Neural cell (in vitro differentiated cells): ENCODE measurements at regions not wholly inside any gene's neighbourhood (a gene's known extent, or its start where the extent isn't known, plus 50 kb on each side); places are given as distances from the start of the nearest gene placed in this dataset.

Experiments
- H2AFZ ChIP-seq: fragments of 200-600, 300-800 bp; sonication (generic), shearing (Covaris generic); 2 replicates; pipeline ENCODE4 v1.6.0; 2014; ENCODE audit warnings: low read depth, mild to moderate bottlenecking, antibody characterized with exemption, low read length, moderate library complexity
- H3F3A ChIP-seq: fragments of 200-600 bp; shearing (Covaris generic); 2 replicates; pipeline ENCODE4 v1.6.1; 2016; ENCODE audit warnings: mild to moderate bottlenecking, moderate library complexity, mixed read lengths, antibody characterized with exemption, low read length; ENCODE audit not compliant: insufficient read depth, poor library complexity, severe bottlenecking
- H3K27ac ChIP-seq: fragments of 200-600, 300-800 bp; sonication (generic), shearing (Covaris generic); 2 replicates; pipeline ENCODE4 v1.5.1; 2014; ENCODE audit warnings: mild to moderate bottlenecking, low read length, moderate library complexity
- H3K27me3 ChIP-seq: fragments of 300-800, 200-600 bp; sonication (generic), shearing (Covaris generic); 2 replicates; pipeline ENCODE4 v1.6.0; 2014; ENCODE audit warnings: mild to moderate bottlenecking, low read depth, low read length, moderate library complexity; ENCODE audit not compliant: insufficient read depth
- H3K36me3 ChIP-seq: fragments of 300-800, 200-600 bp; sonication (generic), shearing (Covaris generic); 2 replicates; pipeline ENCODE4 v1.5.1; 2014; ENCODE audit warnings: mild to moderate bottlenecking, antibody characterized with exemption, low read length, moderate library complexity; ENCODE audit not compliant: insufficient read depth
- H3K4me2 ChIP-seq: fragments of 300-800, 200-600 bp; sonication (generic), shearing (Covaris generic); 2 replicates; pipeline ENCODE4 v1.6.0; 2014; ENCODE audit warnings: mild to moderate bottlenecking, low read length
- H3K4me3 ChIP-seq: fragments of 300-800, 200-600 bp; sonication (generic), shearing (Covaris generic); 2 replicates; pipeline ENCODE4 v1.5.1; 2014; ENCODE audit warnings: mild to moderate bottlenecking, low read length, moderate library complexity
- H3K79me2 ChIP-seq: fragments of 200-600 bp; shearing (Covaris generic); replicated peaks from 2 replicates; pipeline ENCODE4 v1.6.0; 2014; ENCODE audit warnings: mild to moderate bottlenecking, low read length, moderate library complexity; ENCODE audit not compliant: insufficient read depth
- H3K9ac ChIP-seq: fragments of 300-800, 200-600 bp; sonication (generic), shearing (Covaris generic); 2 replicates; pipeline ENCODE4 v1.6.1; 2016; ENCODE audit warnings: mild to moderate bottlenecking, low read length, mixed read lengths
- H3K9me2 ChIP-seq: fragments of 200-600 bp; shearing (Covaris generic); 2 replicates; pipeline ENCODE4 v1.6.1; 2016; ENCODE audit warnings: mild to moderate bottlenecking, low read length, mixed read lengths; ENCODE audit not compliant: insufficient read depth
- H3K9me3 ChIP-seq: fragments of 200-600, 300-800 bp; sonication (generic), shearing (Covaris generic); 2 replicates; pipeline ENCODE4 v1.6.1; 2016; ENCODE audit warnings: mild to moderate bottlenecking, mixed run types, low read length, moderate library complexity, mixed read lengths
- H4K20me1 ChIP-seq: fragments of 200-600 bp; shearing (Covaris generic); 2 replicates; pipeline ENCODE4 v1.6.1; 2016; ENCODE audit warnings: mild to moderate bottlenecking, mixed run types; ENCODE audit not compliant: insufficient read depth
- EP300 ChIP-seq: fragments of 450-650 bp; conservative IDR thresholded peaks from 2 replicates; pipeline ENCODE4 v1.6.1; 2014; ENCODE audit warnings: antibody characterized with exemption, mild to moderate bottlenecking, moderate library complexity; ENCODE audit not compliant: poor library complexity, severe bottlenecking
- EZH2 ChIP-seq: fragments of 200-600, 300-800 bp; shearing (Covaris generic), sonication (generic); IDR thresholded peaks from 2 replicates; pipeline ENCODE4 v1.6.1; 2014; ENCODE audit warnings: antibody characterized with exemption, low read length, borderline replicate concordance, mild to moderate bottlenecking; ENCODE audit not compliant: insufficient read depth, poor library complexity, severe bottlenecking
- MXI1 ChIP-seq: fragments of 450-650 bp; conservative IDR thresholded peaks from 2 replicates; pipeline ENCODE4 v1.6.1; 2014; ENCODE audit warnings: antibody characterized with exemption, mild to moderate bottlenecking; ENCODE audit not compliant: poor library complexity, severe bottlenecking
- POLR2AphosphoS5 ChIP-seq: IDR thresholded peaks from 2 replicates; pipeline ENCODE4 v1.6.1; 2012
- RAD21 ChIP-seq: fragments of 450-650 bp; conservative IDR thresholded peaks from 2 replicates; pipeline ENCODE4 v1.6.1; 2014; ENCODE audit warnings: antibody characterized with exemption, mild to moderate bottlenecking, moderate library complexity
- SMC3 ChIP-seq: fragments of 450-650 bp; conservative IDR thresholded peaks from 2 replicates; pipeline ENCODE4 v1.6.1; 2014; ENCODE audit warnings: antibody characterized with exemption, mild to moderate bottlenecking, moderate library complexity; ENCODE audit not compliant: poor library complexity
- TAF1 ChIP-seq: IDR thresholded peaks from 2 replicates; pipeline ENCODE4 v1.6.1; 2012; ENCODE audit warnings: low read depth
- TF ChIP-seq, protein P1 (sequence below): IDR thresholded peaks from 2 replicates; pipeline ENCODE4 v1.6.1; 2012; ENCODE audit warnings: borderline replicate concordance
- TF ChIP-seq, protein P2 (sequence below): fragments of 450-650 bp; IDR thresholded peaks from 2 replicates; pipeline ENCODE4 v1.5.1; 2014; ENCODE audit warnings: antibody characterized with exemption, mild to moderate bottlenecking, moderate library complexity; ENCODE audit not compliant: poor library complexity, severe bottlenecking

DNA sequence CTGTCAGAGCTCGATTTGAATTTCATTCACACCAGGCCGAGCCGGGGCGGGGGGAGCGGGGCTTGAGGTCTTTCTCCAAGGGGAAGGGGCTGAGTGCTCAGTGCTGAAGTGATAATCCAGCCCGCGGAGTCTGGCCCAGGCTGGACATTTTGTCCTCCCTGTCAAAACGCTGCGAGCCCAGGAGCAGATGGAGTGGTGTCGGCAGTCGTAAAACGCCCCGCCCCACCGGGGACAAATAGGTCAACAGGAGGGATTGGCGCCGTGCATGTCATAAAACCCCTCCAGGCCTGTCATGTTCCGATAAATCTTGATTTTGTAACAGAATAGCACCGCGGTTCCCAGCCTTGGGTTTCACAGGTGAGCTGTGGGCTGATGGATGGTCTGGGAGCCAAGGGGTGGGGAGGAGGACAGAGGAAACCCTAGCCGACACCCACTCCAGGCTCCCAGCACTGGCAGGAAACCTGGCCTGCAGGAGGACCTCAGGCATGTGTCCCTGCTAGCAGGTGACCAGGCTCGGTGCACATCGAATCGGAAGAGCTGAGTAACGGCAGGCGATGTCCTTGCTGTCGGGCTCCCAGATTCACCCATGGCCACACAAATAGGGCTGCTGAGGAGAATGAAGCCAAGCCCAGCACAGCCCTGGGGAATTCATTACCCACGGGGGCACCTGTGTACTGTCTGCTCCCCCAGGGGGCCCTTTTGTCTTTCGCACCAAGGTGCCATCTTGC, 341.4 kb downstream of the FOXL1 start:
- Histone ChIP-seq H3K36me3 (no peaks in the 10 kb centered on the region), H3K9ac (no peak overlapping the region), H3K9me3 (no peaks in the 10 kb centered on the region), H2AFZ (no peak overlapping the region), H3F3A (no peaks in the 10 kb centered on the region), H4K20me1 (no peaks in the 10 kb centered on the region), H3K4me3 (no peak overlapping the region), H3K4me2 (no peak overlapping the region), H3K27ac (no peak overlapping the region), H3K9me2 (no peaks in the 10 kb centered on the region), H3K27me3 (no peaks in the 10 kb centered on the region), H3K79me2 (no peaks in the 10 kb centered on the region)
- TF ChIP-seq, protein P1, sequence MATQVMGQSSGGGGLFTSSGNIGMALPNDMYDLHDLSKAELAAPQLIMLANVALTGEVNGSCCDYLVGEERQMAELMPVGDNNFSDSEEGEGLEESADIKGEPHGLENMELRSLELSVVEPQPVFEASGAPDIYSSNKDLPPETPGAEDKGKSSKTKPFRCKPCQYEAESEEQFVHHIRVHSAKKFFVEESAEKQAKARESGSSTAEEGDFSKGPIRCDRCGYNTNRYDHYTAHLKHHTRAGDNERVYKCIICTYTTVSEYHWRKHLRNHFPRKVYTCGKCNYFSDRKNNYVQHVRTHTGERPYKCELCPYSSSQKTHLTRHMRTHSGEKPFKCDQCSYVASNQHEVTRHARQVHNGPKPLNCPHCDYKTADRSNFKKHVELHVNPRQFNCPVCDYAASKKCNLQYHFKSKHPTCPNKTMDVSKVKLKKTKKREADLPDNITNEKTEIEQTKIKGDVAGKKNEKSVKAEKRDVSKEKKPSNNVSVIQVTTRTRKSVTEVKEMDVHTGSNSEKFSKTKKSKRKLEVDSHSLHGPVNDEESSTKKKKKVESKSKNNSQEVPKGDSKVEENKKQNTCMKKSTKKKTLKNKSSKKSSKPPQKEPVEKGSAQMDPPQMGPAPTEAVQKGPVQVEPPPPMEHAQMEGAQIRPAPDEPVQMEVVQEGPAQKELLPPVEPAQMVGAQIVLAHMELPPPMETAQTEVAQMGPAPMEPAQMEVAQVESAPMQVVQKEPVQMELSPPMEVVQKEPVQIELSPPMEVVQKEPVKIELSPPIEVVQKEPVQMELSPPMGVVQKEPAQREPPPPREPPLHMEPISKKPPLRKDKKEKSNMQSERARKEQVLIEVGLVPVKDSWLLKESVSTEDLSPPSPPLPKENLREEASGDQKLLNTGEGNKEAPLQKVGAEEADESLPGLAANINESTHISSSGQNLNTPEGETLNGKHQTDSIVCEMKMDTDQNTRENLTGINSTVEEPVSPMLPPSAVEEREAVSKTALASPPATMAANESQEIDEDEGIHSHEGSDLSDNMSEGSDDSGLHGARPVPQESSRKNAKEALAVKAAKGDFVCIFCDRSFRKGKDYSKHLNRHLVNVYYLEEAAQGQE = no peak

DNA sequence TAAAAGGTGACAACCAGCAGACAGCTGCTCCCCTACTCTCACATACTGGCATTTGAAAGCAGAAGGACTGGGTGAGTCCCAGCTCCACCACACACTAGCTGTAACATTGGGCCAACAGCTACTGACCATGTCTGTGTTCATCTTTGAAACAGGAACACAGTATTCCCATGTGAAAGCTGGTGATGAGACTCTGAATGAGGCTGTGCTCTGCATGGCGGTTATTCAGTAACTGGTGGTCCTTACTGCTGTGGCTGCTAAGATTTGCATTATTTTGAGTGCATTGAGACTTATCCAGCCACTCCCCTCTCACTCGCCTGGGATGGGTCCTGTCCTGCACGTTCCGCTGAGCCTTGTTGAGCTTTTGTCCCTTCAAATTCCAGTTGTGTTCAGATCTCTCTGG, 342.9 kb downstream of the FOXL1 start:
- H4K20me1 ChIP-seq = no peaks in the 10 kb centered on the region
- no peaks in the 10 kb centered on the region for H3K27me3 ChIP-seq
- TF ChIP-seq, protein P1 = no peak
- no peak for TF ChIP-seq TAF1
- no peak for TF ChIP-seq SMC3
- no peak for TF ChIP-seq RAD21
- no peak for TF ChIP-seq EP300
- TF ChIP-seq EZH2 = no peak
- TF ChIP-seq, protein P2, sequence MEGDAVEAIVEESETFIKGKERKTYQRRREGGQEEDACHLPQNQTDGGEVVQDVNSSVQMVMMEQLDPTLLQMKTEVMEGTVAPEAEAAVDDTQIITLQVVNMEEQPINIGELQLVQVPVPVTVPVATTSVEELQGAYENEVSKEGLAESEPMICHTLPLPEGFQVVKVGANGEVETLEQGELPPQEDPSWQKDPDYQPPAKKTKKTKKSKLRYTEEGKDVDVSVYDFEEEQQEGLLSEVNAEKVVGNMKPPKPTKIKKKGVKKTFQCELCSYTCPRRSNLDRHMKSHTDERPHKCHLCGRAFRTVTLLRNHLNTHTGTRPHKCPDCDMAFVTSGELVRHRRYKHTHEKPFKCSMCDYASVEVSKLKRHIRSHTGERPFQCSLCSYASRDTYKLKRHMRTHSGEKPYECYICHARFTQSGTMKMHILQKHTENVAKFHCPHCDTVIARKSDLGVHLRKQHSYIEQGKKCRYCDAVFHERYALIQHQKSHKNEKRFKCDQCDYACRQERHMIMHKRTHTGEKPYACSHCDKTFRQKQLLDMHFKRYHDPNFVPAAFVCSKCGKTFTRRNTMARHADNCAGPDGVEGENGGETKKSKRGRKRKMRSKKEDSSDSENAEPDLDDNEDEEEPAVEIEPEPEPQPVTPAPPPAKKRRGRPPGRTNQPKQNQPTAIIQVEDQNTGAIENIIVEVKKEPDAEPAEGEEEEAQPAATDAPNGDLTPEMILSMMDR = no peak
- no peak for TF ChIP-seq POLR2AphosphoS5
- TF ChIP-seq MXI1 = no peak
- no peak overlapping the region for H3K9ac ChIP-seq
- H3K36me3 ChIP-seq = no peaks in the 10 kb centered on the region
- no peak overlapping the region for H3K4me2 ChIP-seq
- no peaks in the 10 kb centered on the region for H3K9me3 ChIP-seq
- H2AFZ ChIP-seq = no peak overlapping the region
- H3K27ac ChIP-seq = no peak overlapping the region
- no peak overlapping the region for H3K4me3 ChIP-seq
- no peaks in the 10 kb centered on the region for H3K9me2 ChIP-seq
- no peaks in the 10 kb centered on the region for H3F3A ChIP-seq
- H3K79me2 ChIP-seq = no peaks in the 10 kb centered on the region
